HepG2 (cell line): ENCODE measurements at regions not wholly inside any gene's neighbourhood (a gene's known extent, or its start where the extent isn't known, plus 50 kb on each side); places are given as distances from the start of the nearest gene placed in this dataset.

ENCODE experiments used
- ATAC-seq: fragments of 200-7000 bp; cut with Tn5 transposase; 3 replicates; pipeline ENCODE4 v1.9.1; 2020; ENCODE audit warnings: mild to moderate bottlenecking, moderate library complexity
- BruUV-seq: library from RNA; stranded (reverse); fragments of 400-500 nt; replicated peaks from 2 replicates; lab custom pipeline; 2021; lab: Mats Ljungman, UMichigan
- CTCF ChIA-PET: fragments of 300-600 bp; formaldehyde crosslinking; extraction: SDS; loops from one replicate; lab custom pipeline; 2021; ENCODE audit warnings: low total read pairs, inconsistent platforms, low intra/inter-chr PET ratio; lab: Yijun Ruan, JAX
- POLR2A ChIA-PET: fragments of 350-600 bp; sonication (Branson Sonifier 250); formaldehyde crosslinking; loops from one replicate; lab custom pipeline; 2020; ENCODE audit warnings: antibody characterized with exemption, inconsistent platforms; lab: Yijun Ruan, JAX
- DNase-seq: peaks from one replicate; pipeline ENCODE4 v3.0.0-alpha.2; 2015; ENCODE audit warnings: low spot score
- FAIRE-seq: peaks from 3 replicates; lab custom pipeline; 2011; peaks lifted over from hg19 to GRCh38; lab: Jason Lieb, UNC
- H2AFZ ChIP-seq: one replicate; pipeline ENCODE4 v1.6.1; 2011; ENCODE audit warnings: low read length, inconsistent platforms
- H3K27ac ChIP-seq: fragments of 300-600 bp; 3 replicates; pipeline ENCODE4 v1.8.0; 2011; ENCODE audit warnings: mixed run types, mild to moderate bottlenecking, mixed read lengths, low read length, inconsistent platforms; ENCODE audit not compliant: insufficient read depth; ENCODE audit errors: extremely low read length
- H3K27me3 ChIP-seq, 2 experiments: fragments of 200-600 bp in 1 of 2; 2 replicates in 1 of 2; 3 replicates in 1 of 2; pipeline versions ENCODE4 v1.6.0 to v1.8.0; 2011; ENCODE audit warnings: low read length in 2 of 2, mild to moderate bottlenecking in 2 of 2, moderate library complexity in 2 of 2, inconsistent platforms in 1 of 2; ENCODE audit not compliant: insufficient read depth in 2 of 2, control insufficient read depth in 1 of 2
- H3K36me3 ChIP-seq, 2 experiments: fragments of 200-600 bp in 1 of 2; replicated peaks in 1 of 2; 2 replicates in 1 of 2; 3 replicates in 1 of 2; pipeline versions ENCODE4 v1.5.1 to v1.8.0; 2011; ENCODE audit warnings: low read length in 2 of 2, inconsistent platforms in 1 of 2; ENCODE audit not compliant: insufficient read depth in 2 of 2, control insufficient read depth in 1 of 2
- H3K4me1 ChIP-seq: 2 replicates; pipeline ENCODE4 v1.5.1; 2012; ENCODE audit warnings: low read length, inconsistent platforms; ENCODE audit not compliant: insufficient read depth
- H3K4me2 ChIP-seq: 2 replicates; pipeline ENCODE4 v1.6.0; 2011; ENCODE audit warnings: low read depth, low read length, inconsistent platforms
- H3K4me3 ChIP-seq, 3 experiments: fragments of 200-600 bp in 1 of 3; sonication (generic), shearing (Covaris generic) in 1 of 3; replicated peaks in 1 of 3; 2 replicates each; pipeline ENCODE4 v1.5.1; 2011 to 2016; ENCODE audit warnings: low read length in 3 of 3, inconsistent platforms in 2 of 3, low read depth in 2 of 3, mild to moderate bottlenecking in 2 of 3, control low read depth in 1 of 3, mixed read lengths in 1 of 3; ENCODE audit not compliant: insufficient read depth in 1 of 3
- H3K79me2 ChIP-seq: one replicate; pipeline ENCODE4 v1.6.1; 2011; ENCODE audit warnings: low read length, inconsistent platforms; ENCODE audit not compliant: insufficient read depth
- H3K9ac ChIP-seq: 2 replicates; pipeline ENCODE4 v1.6.0; 2011; ENCODE audit warnings: mild to moderate bottlenecking, low read depth, low read length, inconsistent platforms; ENCODE audit not compliant: insufficient read depth
- H3K9me3 ChIP-seq: 2 replicates; pipeline ENCODE4 v1.5.1; 2012; ENCODE audit warnings: mild to moderate bottlenecking, low read length
- H4K20me1 ChIP-seq: 2 replicates; pipeline ENCODE4 v1.6.0; 2011; ENCODE audit warnings: inconsistent platforms, mild to moderate bottlenecking, low read length, moderate library complexity; ENCODE audit not compliant: insufficient read depth
- BHLHE40 ChIP-seq: IDR thresholded peaks from 2 replicates; pipeline ENCODE4 v1.6.1; 2011; ENCODE audit warnings: low read length, improper control_type of control experiment
- HIC2 ChIP-seq: sonication (generic); formaldehyde crosslinking; IDR thresholded peaks from 2 replicates; pipeline ENCODE4 v1.9.0; 2022; ENCODE audit warnings: low read depth, missing genetic modification reagents
- NR2F1 ChIP-seq, 2 experiments: fragments of 450-650 bp in 1 of 2; formaldehyde crosslinking in 1 of 2; IDR thresholded peaks; 2 replicates each; pipeline versions ENCODE4 v1.5.0 to v1.6.1; 2016 to 2020; ENCODE audit warnings: mild to moderate bottlenecking in 1 of 2, missing compliant biosample characterization in 1 of 2, missing genetic modification reagents in 1 of 2, moderate library complexity in 1 of 2
- SP1 ChIP-seq, 2 experiments: fragments of 450-650 bp in 1 of 2; sonication (generic) in 1 of 2; formaldehyde crosslinking in 1 of 2; IDR thresholded peaks; 2 replicates each; pipeline versions ENCODE4 v1.4.0 to v1.6.1; 2016 to 2020; ENCODE audit warnings: missing genetic modification reagents in 1 of 2
- U2AF1 ChIP-seq: fragments of 200-400 bp; formaldehyde crosslinking; optimal IDR thresholded peaks from 2 replicates; pipeline ENCODE3; 2017; ENCODE audit warnings: mild to moderate bottlenecking, low read depth, low read length
- ZFP1 ChIP-seq: IDR thresholded peaks from 2 replicates; pipeline ENCODE4 v1.6.1; 2016
- WGBS: methylation state at CpG from one replicate; pipeline ENCODE4 v1.1.6; 2017; ENCODE audit warnings: low lambda C conversion rate; 5-methylcytosine and 5-hydroxymethylcytosine counted together
- in situ Hi-C: cut with HindIII; loops from 2 replicates; pipeline ENCODE4 v1.10.0; 2017; ENCODE audit warnings: low pct_unique_long_range_greater_than_20kb; ENCODE audit not compliant: extremely low pct_ligation_motif_present
- intact Hi-C: fragments of 100-400 bp; cut with micrococcal nuclease; formaldehyde crosslinking; loops from one replicate; pipeline ENCODE4 v1.10.0; 2022; ENCODE audit not compliant: unreplicated experiment
- TF ChIP-seq, protein P1 (sequence below): IDR thresholded peaks from 2 replicates; pipeline ENCODE4 v1.6.1; 2016; ENCODE audit warnings: low read depth, missing genetic modification reagents, missing compliant biosample characterization

DNA sequence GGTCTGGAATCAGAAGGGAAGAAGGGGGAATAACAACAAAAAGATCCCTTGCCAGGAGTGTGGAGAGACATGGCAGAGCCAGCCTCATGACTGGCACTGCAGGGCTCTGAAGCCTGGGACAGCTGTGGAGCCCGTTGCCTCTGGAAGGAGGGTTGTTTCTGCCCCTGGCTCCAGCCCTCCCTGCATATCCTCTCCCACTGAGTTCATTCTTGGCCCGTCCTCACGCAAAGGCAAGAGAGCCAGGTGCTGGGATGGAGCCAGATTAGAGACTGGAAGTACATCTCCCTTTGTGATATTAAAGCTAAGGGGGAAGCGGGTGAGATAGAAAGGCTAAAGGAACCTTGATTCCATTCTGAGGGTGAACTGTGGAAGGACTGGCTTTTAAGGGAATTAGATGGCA, 141.5 kb upstream of the NPVF start (continued):
- TF ChIP-seq, protein P1, sequence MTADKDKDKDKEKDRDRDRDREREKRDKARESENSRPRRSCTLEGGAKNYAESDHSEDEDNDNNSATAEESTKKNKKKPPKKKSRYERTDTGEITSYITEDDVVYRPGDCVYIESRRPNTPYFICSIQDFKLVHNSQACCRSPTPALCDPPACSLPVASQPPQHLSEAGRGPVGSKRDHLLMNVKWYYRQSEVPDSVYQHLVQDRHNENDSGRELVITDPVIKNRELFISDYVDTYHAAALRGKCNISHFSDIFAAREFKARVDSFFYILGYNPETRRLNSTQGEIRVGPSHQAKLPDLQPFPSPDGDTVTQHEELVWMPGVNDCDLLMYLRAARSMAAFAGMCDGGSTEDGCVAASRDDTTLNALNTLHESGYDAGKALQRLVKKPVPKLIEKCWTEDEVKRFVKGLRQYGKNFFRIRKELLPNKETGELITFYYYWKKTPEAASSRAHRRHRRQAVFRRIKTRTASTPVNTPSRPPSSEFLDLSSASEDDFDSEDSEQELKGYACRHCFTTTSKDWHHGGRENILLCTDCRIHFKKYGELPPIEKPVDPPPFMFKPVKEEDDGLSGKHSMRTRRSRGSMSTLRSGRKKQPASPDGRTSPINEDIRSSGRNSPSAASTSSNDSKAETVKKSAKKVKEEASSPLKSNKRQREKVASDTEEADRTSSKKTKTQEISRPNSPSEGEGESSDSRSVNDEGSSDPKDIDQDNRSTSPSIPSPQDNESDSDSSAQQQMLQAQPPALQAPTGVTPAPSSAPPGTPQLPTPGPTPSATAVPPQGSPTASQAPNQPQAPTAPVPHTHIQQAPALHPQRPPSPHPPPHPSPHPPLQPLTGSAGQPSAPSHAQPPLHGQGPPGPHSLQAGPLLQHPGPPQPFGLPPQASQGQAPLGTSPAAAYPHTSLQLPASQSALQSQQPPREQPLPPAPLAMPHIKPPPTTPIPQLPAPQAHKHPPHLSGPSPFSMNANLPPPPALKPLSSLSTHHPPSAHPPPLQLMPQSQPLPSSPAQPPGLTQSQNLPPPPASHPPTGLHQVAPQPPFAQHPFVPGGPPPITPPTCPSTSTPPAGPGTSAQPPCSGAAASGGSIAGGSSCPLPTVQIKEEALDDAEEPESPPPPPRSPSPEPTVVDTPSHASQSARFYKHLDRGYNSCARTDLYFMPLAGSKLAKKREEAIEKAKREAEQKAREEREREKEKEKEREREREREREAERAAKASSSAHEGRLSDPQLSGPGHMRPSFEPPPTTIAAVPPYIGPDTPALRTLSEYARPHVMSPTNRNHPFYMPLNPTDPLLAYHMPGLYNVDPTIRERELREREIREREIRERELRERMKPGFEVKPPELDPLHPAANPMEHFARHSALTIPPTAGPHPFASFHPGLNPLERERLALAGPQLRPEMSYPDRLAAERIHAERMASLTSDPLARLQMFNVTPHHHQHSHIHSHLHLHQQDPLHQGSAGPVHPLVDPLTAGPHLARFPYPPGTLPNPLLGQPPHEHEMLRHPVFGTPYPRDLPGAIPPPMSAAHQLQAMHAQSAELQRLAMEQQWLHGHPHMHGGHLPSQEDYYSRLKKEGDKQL (CRISPR knock-in tag) = no peak
- no peak for TF ChIP-seq NR2F1 (CRISPR knock-in tag; IDR thresholded peaks at IDR 0.05)

DNA sequence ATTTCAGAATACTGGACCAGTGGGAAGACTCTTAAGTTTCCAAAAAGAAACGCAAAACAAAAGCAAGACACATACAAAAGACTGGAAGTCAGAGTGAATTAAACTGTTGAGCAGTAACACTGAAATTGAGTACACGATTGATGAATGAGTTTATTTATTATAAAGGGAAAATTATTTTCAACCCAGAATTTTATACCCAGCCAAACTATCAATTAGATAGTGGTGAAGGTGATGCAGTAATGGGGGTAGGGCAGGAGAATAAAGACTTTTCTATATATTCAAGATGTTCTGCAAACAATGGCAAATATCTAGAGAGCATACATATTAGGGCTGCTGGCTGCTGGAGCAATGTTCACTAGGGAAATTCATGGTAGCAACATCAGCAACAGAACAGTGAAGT, 143.7 kb upstream of the NPVF start:
- no peaks in the 10 kb centered on the region for H3K36me3 ChIP-seq
- no peak overlapping the region for H2AFZ ChIP-seq
- no TSS peak for BruUV-seq
- TF ChIP-seq ZFP1 (CRISPR knock-in tag) (peak; percentile 95; the same call in 1 of the 2 replicates), HIC2 (CRISPR knock-in tag) (no peak), SP1 (IDR thresholded peaks at IDR 0.05) (no peak), SP1 (CRISPR knock-in tag; IDR thresholded peaks at IDR 0.05) (no peak), U2AF1 (no peak), BHLHE40 (no peak)
- H3K27ac ChIP-seq = no peak overlapping the region
- no peak for FAIRE-seq
- POLR2A ChIA-PET = no interaction called here
- H3K79me2 ChIP-seq = no peaks in the 10 kb centered on the region
- H3K4me3 ChIP-seq = no peak overlapping the region
- H3K9me3 ChIP-seq = peaks cover 17% of the 10 kb centered on the region
- CTCF ChIA-PET = no interaction called here
- in situ Hi-C loops = no loop called here
- no peak overlapping the region for H3K4me2 ChIP-seq
- H4K20me1 ChIP-seq = no peaks in the 10 kb centered on the region
- no peak for ATAC-seq
- no peak overlapping the region for H3K9ac ChIP-seq
- intact Hi-C loops = no loop called here
- no peak for DNase-seq
- 21% methylated on average over 2 of the region's 2 CpGs for WGBS
- no peaks in the 10 kb centered on the region for H3K4me1 ChIP-seq
- H3K27me3 ChIP-seq = 0 out of 5 replicates have a peak, but pooled peaks cover 0 to 5% of the 10 kb centered on the region in 2 experiments
